ENCODE measurements at regions not wholly inside any gene's neighbourhood (a gene's known extent, or its start where the extent isn't known, plus 50 kb on each side); places are given as distances from the start of the nearest gene placed in this dataset.

- Histone ChIP-seq H3K27me3 (replicated peaks; ENCODE audit: insufficient read depth, low read depth, low read length, poor library complexity) (no peaks in the 10 kb centered on the region), H3K9me3 (ENCODE audit: low read depth, low read length, poor library complexity, severe bottlenecking) (no peaks in the 10 kb centered on the region), H3K4me3 (ENCODE audit: low read depth, low read length, poor library complexity, severe bottlenecking) (no peak overlapping the region), H3K27ac (ENCODE audit: low read depth, low read length, poor library complexity, severe bottlenecking) (no peak overlapping the region), H3K36me3 (ENCODE audit: insufficient read depth, low read length, poor library complexity, severe bottlenecking) (no peaks in the 10 kb centered on the region), H3K4me1 (ENCODE audit: insufficient read depth, low read length, poor library complexity, severe bottlenecking) (no peaks in the 10 kb centered on the region)
- peak; percentile 10 for DNase-seq (ENCODE audit: low spot score)
- TF ChIP-seq EZH2 (IDR thresholded peaks at IDR 0.05; ENCODE audit: borderline replicate concordance, low read depth, low read length, poor library complexity, severe bottlenecking) (no peak), CTCF (conservative IDR thresholded peaks at IDR 0.05; ENCODE audit: low read depth, low read length) (no peak)
- POLR2A ChIA-PET (ENCODE audit: low non-redundant PET) = no interaction called here
- no TSS peak for BruUV-seq (replicated peaks)
- CTCF ChIA-PET = no interaction called here
- intact Hi-C loops (cut with micrococcal nuclease; ENCODE audit: unreplicated experiment) = no loop called here
Observed at GRCh38 chr4:100582146-100582545, 64.3 kb upstream of the EMCN start.

GRCh38 chr4:100581337-100581736, 63.5 kb upstream of the EMCN start:
- ChIA-PET POLR2A (ENCODE audit: low non-redundant PET) (no interaction called here), CTCF (no interaction called here)
- DNase-seq (ENCODE audit: low spot score) = no peak
- no peaks in the 10 kb centered on the region for H3K9me3 ChIP-seq (ENCODE audit: low read depth, low read length, poor library complexity, severe bottlenecking)
- H3K27ac ChIP-seq (ENCODE audit: low read depth, low read length, poor library complexity, severe bottlenecking) = no peak overlapping the region
- no peaks in the 10 kb centered on the region for H3K36me3 ChIP-seq (ENCODE audit: insufficient read depth, low read length, poor library complexity, severe bottlenecking)
- intact Hi-C loops (cut with micrococcal nuclease; ENCODE audit: unreplicated experiment) = no loop called here
- H3K27me3 ChIP-seq (replicated peaks; ENCODE audit: insufficient read depth, low read depth, low read length, poor library complexity) = no peaks in the 10 kb centered on the region
- H3K4me1 ChIP-seq (ENCODE audit: insufficient read depth, low read length, poor library complexity, severe bottlenecking) = no peaks in the 10 kb centered on the region
- no peak overlapping the region for H3K4me3 ChIP-seq (ENCODE audit: low read depth, low read length, poor library complexity, severe bottlenecking)
- TF ChIP-seq EZH2 (IDR thresholded peaks at IDR 0.05; ENCODE audit: borderline replicate concordance, low read depth, low read length, poor library complexity, severe bottlenecking) (no peak), CTCF (conservative IDR thresholded peaks at IDR 0.05; ENCODE audit: low read depth, low read length) (no peak)
- no TSS peak for BruUV-seq (replicated peaks)

- intact Hi-C loops (cut with micrococcal nuclease; ENCODE audit: unreplicated experiment) = no loop called here
- TF ChIP-seq EZH2 (IDR thresholded peaks at IDR 0.05; ENCODE audit: borderline replicate concordance, low read depth, low read length, poor library complexity, severe bottlenecking) (no peak), CTCF (conservative IDR thresholded peaks at IDR 0.05; ENCODE audit: low read depth, low read length) (peak; percentile 27; the same call in 1 of the 2 replicates)
- Histone ChIP-seq H3K9me3 (ENCODE audit: low read depth, low read length, poor library complexity, severe bottlenecking) (no peaks in the 10 kb centered on the region), H3K27me3 (replicated peaks; ENCODE audit: insufficient read depth, low read depth, low read length, poor library complexity) (no peaks in the 10 kb centered on the region), H3K27ac (ENCODE audit: low read depth, low read length, poor library complexity, severe bottlenecking) (no peak overlapping the region), H3K4me3 (ENCODE audit: low read depth, low read length, poor library complexity, severe bottlenecking) (no peak overlapping the region), H3K4me1 (ENCODE audit: insufficient read depth, low read length, poor library complexity, severe bottlenecking) (no peaks in the 10 kb centered on the region), H3K36me3 (ENCODE audit: insufficient read depth, low read length, poor library complexity, severe bottlenecking) (no peaks in the 10 kb centered on the region)
- ChIA-PET POLR2A (ENCODE audit: low non-redundant PET) (no interaction called here), CTCF (no interaction called here)
- DNase-seq (ENCODE audit: low spot score) = no peak
- no TSS peak for BruUV-seq (replicated peaks)
Observed at GRCh38 chr4:100576570-100576969, 58.7 kb upstream of the EMCN start.
